ENCODE measurements at regions not wholly inside any gene's neighbourhood (a gene's known extent, or its start where the extent isn't known, plus 50 kb on each side); places are given as distances from the start of the nearest gene placed in this dataset.

DNA sequence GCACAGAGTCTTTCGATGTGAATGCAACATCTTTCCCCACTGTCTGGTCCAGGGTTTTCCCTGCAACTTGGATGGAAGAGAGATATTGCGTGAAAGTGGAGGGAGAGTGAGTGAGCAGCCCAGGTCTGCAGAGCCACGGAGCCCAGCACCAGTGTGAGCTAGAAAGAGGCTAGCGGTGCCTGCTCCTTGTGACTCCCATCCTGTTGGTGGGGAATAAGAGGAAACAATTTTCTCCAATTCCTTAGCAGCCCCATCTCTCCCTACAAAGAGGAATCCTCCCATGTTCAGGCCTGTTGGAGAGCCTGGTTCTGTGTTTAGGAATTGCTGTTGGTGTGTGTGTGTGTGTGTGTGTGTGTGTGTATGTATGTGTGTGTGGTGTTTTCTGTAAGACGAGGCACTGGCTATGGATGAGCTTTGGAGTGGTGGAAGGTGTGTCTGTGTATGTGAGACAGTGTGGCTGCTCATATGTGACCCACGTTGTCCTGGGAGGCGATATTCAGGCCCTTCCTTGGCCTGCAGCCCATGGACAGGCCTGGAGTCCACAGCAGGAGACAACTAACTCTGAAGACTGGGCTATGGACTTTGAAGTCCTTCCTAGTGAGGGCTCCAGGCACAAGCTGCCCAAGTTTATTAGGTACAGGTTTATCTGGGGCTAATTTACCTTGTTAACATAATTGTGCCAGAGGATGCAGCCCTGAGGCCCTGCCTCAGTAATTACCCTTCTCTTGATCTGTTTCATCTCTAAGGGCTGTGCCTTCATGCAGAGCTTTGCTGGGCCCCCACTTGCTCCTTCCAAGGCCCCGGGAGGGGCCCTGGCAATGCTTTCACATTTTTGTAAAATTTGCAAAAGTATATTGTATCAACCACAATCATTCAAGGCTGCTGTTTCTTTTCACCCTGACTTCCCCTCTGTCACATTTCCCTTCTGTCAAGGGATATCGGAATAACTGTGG is 88.6 kb upstream of the HAAO start:
- Histone ChIP-seq H3K27me3 (ENCODE audit: control insufficient read depth, insufficient read depth, low read length) (no peaks in the 10 kb centered on the region), H3K36me3 (ENCODE audit: control insufficient read depth, insufficient read depth, low read length) (no peaks in the 10 kb centered on the region), H3K4me3 (ENCODE audit: low read depth, low read length) (no peak overlapping the region)
- TF ChIP-seq, protein P1, sequence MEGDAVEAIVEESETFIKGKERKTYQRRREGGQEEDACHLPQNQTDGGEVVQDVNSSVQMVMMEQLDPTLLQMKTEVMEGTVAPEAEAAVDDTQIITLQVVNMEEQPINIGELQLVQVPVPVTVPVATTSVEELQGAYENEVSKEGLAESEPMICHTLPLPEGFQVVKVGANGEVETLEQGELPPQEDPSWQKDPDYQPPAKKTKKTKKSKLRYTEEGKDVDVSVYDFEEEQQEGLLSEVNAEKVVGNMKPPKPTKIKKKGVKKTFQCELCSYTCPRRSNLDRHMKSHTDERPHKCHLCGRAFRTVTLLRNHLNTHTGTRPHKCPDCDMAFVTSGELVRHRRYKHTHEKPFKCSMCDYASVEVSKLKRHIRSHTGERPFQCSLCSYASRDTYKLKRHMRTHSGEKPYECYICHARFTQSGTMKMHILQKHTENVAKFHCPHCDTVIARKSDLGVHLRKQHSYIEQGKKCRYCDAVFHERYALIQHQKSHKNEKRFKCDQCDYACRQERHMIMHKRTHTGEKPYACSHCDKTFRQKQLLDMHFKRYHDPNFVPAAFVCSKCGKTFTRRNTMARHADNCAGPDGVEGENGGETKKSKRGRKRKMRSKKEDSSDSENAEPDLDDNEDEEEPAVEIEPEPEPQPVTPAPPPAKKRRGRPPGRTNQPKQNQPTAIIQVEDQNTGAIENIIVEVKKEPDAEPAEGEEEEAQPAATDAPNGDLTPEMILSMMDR (IDR thresholded peaks at IDR 0.05; ENCODE audit: insufficient read depth, low read length, poor library complexity, severe bottlenecking): no peak
- no peak for DNase-seq (ENCODE audit: low read depth)

DNA sequence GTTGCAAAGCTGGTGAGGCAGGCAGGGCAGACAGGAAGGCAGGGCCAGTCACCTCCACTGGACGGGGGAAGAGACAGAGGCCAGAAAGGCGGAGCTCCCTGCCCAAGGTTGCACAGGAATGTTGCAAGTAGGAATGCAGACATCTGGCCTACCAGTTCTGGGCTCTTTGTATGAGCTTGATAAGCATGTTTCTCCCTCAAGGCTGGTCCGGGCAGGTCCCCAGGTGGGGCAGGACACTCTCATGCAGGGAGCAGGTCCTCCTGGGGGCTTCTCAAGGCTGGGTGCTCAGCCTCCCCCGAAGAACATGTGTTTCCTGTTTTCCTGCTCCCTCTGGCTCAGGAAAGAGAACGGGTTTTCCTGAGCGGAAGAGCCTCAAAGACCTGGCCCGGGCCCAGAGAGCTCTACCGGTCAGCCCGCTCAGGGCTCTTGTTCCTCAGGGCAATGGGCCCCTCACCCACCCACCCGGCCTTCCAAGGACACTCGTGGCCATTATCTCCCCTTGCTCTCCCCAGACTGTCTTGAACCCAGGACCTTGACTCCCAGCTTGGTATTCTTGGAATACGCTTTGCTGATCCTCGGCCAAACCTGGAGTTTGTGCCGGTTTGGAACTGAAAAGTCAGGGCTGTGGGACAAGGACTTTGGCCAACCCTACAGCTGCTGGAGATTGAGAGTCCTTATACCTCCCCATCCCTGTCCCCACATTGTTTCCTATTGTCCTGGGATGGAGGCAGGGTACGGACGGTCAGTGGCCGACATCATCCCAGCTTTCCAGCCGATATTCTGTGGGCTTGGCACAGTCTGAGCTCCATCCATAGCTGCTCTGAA is 87.7 kb upstream of the HAAO start:
- no peak for DNase-seq (ENCODE audit: low read depth)
- no peaks in the 10 kb centered on the region for H3K36me3 ChIP-seq (ENCODE audit: control insufficient read depth, insufficient read depth, low read length)
- no peaks in the 10 kb centered on the region for H3K27me3 ChIP-seq (ENCODE audit: control insufficient read depth, insufficient read depth, low read length)
- TF ChIP-seq, protein P1 (IDR thresholded peaks at IDR 0.05; ENCODE audit: insufficient read depth, low read length, poor library complexity, severe bottlenecking): no peak
- no peak overlapping the region for H3K4me3 ChIP-seq (ENCODE audit: low read depth, low read length)

DNA sequence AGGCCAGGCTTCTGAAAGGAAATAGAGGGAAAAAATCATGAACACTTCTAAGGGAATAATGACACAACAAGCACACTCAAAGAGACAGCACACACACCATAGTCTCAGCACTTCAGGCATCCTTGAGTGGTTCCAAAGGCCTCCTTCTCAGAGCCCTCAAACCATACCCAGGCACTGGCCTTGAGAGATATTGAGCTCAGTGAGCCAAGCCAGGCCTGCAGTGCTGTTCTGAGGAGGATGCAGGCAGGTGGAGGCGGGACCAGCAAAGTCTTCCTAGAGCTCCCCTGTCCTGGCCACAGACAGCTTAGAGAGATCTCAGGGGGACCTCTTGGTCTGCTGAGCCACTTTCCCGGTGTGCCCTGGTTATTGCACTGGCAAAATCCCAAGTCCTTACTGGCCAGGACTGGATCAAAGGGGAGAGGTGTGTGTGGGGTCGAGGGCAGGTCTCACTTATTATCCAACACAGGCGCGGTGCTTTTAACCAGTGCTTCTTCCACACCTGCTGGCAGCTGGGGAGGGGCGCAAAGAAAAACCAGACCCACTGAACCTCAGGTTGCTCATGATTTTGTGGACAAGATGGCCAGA is 86.8 kb upstream of the HAAO start:
- DNase-seq (ENCODE audit: low read depth): no peak
- H3K4me3 ChIP-seq (ENCODE audit: low read depth, low read length): no peak overlapping the region
- TF ChIP-seq, protein P1 (IDR thresholded peaks at IDR 0.05; ENCODE audit: insufficient read depth, low read length, poor library complexity, severe bottlenecking): no peak
- H3K36me3 ChIP-seq (ENCODE audit: control insufficient read depth, insufficient read depth, low read length): no peaks in the 10 kb centered on the region
- no peaks in the 10 kb centered on the region for H3K27me3 ChIP-seq (ENCODE audit: control insufficient read depth, insufficient read depth, low read length)

DNA sequence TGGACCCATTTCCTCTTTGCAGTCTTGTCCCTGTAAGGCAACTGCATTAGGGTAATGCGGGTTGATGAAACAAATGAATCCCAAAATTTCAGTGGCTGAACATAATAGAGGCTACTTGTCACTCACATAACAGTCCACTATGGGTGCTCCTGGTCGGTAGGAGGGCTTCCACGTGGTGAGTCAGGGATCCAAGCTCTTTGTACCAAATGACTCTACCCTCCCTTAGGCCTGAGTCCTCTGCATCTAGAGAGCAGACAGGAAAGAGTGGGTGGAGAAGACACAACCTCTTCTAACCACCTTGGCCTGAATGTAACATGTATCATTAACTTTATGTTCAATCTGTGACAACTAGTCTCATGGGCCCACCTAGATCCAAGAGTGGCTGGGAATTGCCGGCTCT is 86.2 kb upstream of the HAAO start:
- Histone ChIP-seq H3K36me3 (ENCODE audit: control insufficient read depth, insufficient read depth, low read length) (no peaks in the 10 kb centered on the region), H3K4me3 (ENCODE audit: low read depth, low read length) (no peak overlapping the region), H3K27me3 (ENCODE audit: control insufficient read depth, insufficient read depth, low read length) (no peaks in the 10 kb centered on the region)
- TF ChIP-seq, protein P1 (IDR thresholded peaks at IDR 0.05; ENCODE audit: insufficient read depth, low read length, poor library complexity, severe bottlenecking): no peak
- DNase-seq (ENCODE audit: low read depth): no peak

DNA sequence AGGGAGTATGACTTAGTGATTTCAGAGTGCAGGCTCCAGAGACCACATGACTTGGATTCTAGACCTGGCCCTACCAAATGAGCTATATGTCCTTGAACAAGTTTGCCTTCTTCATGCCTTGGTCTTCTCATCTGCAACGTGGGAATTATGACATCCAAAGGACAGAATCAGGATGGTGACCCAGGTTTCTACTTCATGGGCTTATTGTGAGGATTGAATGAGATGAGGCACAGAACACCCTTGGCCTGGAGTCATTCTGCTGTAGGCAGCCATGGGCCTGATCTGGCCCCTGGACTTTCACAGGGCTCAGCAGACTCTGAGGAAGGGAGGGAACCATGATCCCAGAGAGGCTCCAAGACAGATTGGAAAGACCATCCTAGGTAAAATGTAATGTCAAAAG is 85.6 kb upstream of the HAAO start:
- Histone ChIP-seq H3K4me3 (ENCODE audit: low read depth, low read length) (no peak overlapping the region), H3K36me3 (ENCODE audit: control insufficient read depth, insufficient read depth, low read length) (no peaks in the 10 kb centered on the region), H3K27me3 (ENCODE audit: control insufficient read depth, insufficient read depth, low read length) (no peaks in the 10 kb centered on the region)
- TF ChIP-seq, protein P1 (IDR thresholded peaks at IDR 0.05; ENCODE audit: insufficient read depth, low read length, poor library complexity, severe bottlenecking): no peak
- DNase-seq (ENCODE audit: low read depth): no peak
